ENCODE measurements at regions not wholly inside any gene's neighbourhood (a gene's known extent, or its start where the extent isn't known, plus 50 kb on each side); places are given as distances from the start of the nearest gene placed in this dataset.
"Not testable (repeated sequence)": the region's sequence is repeated elsewhere in the genome, so short reads cannot be mapped to it uniquely, and the experiment has no call there.

- H3K4me3 ChIP-seq (ENCODE audit: low read depth, low read length), result no peak overlapping the region
- no peaks in the 10 kb centered on the region for H3K4me1 ChIP-seq (ENCODE audit: control insufficient read depth, insufficient read depth, low read length)
- H3K27me3 ChIP-seq (ENCODE audit: control insufficient read depth, insufficient read depth, low read length), result no peaks in the 10 kb centered on the region
- no peaks in the 10 kb centered on the region for H3K9me3 ChIP-seq (ENCODE audit: control insufficient read depth, insufficient read depth, low read length)
- no peak overlapping the region for H3K27ac ChIP-seq (ENCODE audit: low read depth, low read length)
- no peak overlapping the region for H3K9ac ChIP-seq (ENCODE audit: low read depth, low read length)
- H3K36me3 ChIP-seq (ENCODE audit: control insufficient read depth, insufficient read depth, low read length), result no peaks in the 10 kb centered on the region
These were observed 92.9 kb upstream of the DIO2 start for GRCh38 chr14:80304125-80304766.

GRCh38 chr14:80300351-80300750 lies 89.0 kb upstream of the DIO2 start:
- Histone ChIP-seq H3K9me3 (ENCODE audit: control insufficient read depth, insufficient read depth, low read length) (no peaks in the 10 kb centered on the region), H3K9ac (ENCODE audit: low read depth, low read length) (no peak overlapping the region), H3K27ac (ENCODE audit: low read depth, low read length) (no peak overlapping the region)

GRCh38 chr14:80298491-80299017 lies 87.2 kb upstream of the DIO2 start:
- H3K4me1 ChIP-seq (ENCODE audit: control insufficient read depth, insufficient read depth, low read length), result no peaks in the 10 kb centered on the region
- H3K27ac ChIP-seq (ENCODE audit: low read depth, low read length), result no peak overlapping the region
- H3K27me3 ChIP-seq (ENCODE audit: control insufficient read depth, insufficient read depth, low read length), result no peaks in the 10 kb centered on the region
- no peak overlapping the region for H3K9ac ChIP-seq (ENCODE audit: low read depth, low read length)
- no peak overlapping the region for H3K4me3 ChIP-seq (ENCODE audit: low read depth, low read length)
- H3K9me3 ChIP-seq (ENCODE audit: control insufficient read depth, insufficient read depth, low read length), result no peaks in the 10 kb centered on the region
- no peaks in the 10 kb centered on the region for H3K36me3 ChIP-seq (ENCODE audit: control insufficient read depth, insufficient read depth, low read length)

More at GRCh38 chr14:80300351-80300750, 89.0 kb upstream of the DIO2 start:
- Histone ChIP-seq H3K36me3 (ENCODE audit: control insufficient read depth, insufficient read depth, low read length) (no peaks in the 10 kb centered on the region), H3K4me1 (ENCODE audit: control insufficient read depth, insufficient read depth, low read length) (no peaks in the 10 kb centered on the region), H3K27me3 (ENCODE audit: control insufficient read depth, insufficient read depth, low read length) (no peaks in the 10 kb centered on the region), H3K4me3 (ENCODE audit: low read depth, low read length) (no peak overlapping the region)

GRCh38 chr14:80291101-80291500 lies 79.8 kb upstream of the DIO2 start:
- Histone ChIP-seq H3K36me3 (ENCODE audit: control insufficient read depth, insufficient read depth, low read length) (no peaks in the 10 kb centered on the region), H3K9me3 (ENCODE audit: control insufficient read depth, insufficient read depth, low read length) (no peaks in the 10 kb centered on the region), H3K4me1 (ENCODE audit: control insufficient read depth, insufficient read depth, low read length) (peaks cover 6% of the 10 kb centered on the region; the same call in 1 of the 2 replicates), H3K27ac (ENCODE audit: low read depth, low read length) (no peak overlapping the region), H3K4me3 (ENCODE audit: low read depth, low read length) (no peak overlapping the region), H3K9ac (ENCODE audit: low read depth, low read length) (no peak overlapping the region), H3K27me3 (ENCODE audit: control insufficient read depth, insufficient read depth, low read length) (no peaks in the 10 kb centered on the region)

- H3K4me3 ChIP-seq (ENCODE audit: low read depth, low read length); H3K27me3 ChIP-seq (ENCODE audit: control insufficient read depth, insufficient read depth, low read length); H3K4me1 ChIP-seq (ENCODE audit: control insufficient read depth, insufficient read depth, low read length); H3K36me3 ChIP-seq (ENCODE audit: control insufficient read depth, insufficient read depth, low read length); H3K9me3 ChIP-seq (ENCODE audit: control insufficient read depth, insufficient read depth, low read length); H3K27ac ChIP-seq (ENCODE audit: low read depth, low read length); H3K9ac ChIP-seq (ENCODE audit: low read depth, low read length): not testable (repeated sequence)
These were observed 75.4 kb upstream of the DIO2 start for GRCh38 chr14:80286744-80287143.

GRCh38 chr14:80278293-80279023 lies 67.2 kb upstream of the DIO2 start:
- Histone ChIP-seq H3K27me3 (ENCODE audit: control insufficient read depth, insufficient read depth, low read length) (no peaks in the 10 kb centered on the region), H3K9me3 (ENCODE audit: control insufficient read depth, insufficient read depth, low read length) (peaks cover 3% of the 10 kb centered on the region; the same call in 1 of the 2 replicates), H3K27ac (ENCODE audit: low read depth, low read length) (no peak overlapping the region), H3K36me3 (ENCODE audit: control insufficient read depth, insufficient read depth, low read length) (no peaks in the 10 kb centered on the region), H3K4me1 (ENCODE audit: control insufficient read depth, insufficient read depth, low read length) (no peaks in the 10 kb centered on the region), H3K4me3 (ENCODE audit: low read depth, low read length) (no peak overlapping the region), H3K9ac (ENCODE audit: low read depth, low read length) (no peak overlapping the region)

- Histone ChIP-seq H3K4me3 (ENCODE audit: low read depth, low read length) (no peak overlapping the region), H3K9ac (ENCODE audit: low read depth, low read length) (no peak overlapping the region), H3K4me1 (ENCODE audit: control insufficient read depth, insufficient read depth, low read length) (no peaks in the 10 kb centered on the region), H3K27ac (ENCODE audit: low read depth, low read length) (no peak overlapping the region), H3K27me3 (ENCODE audit: control insufficient read depth, insufficient read depth, low read length) (no peaks in the 10 kb centered on the region), H3K36me3 (ENCODE audit: control insufficient read depth, insufficient read depth, low read length) (no peaks in the 10 kb centered on the region), H3K9me3 (ENCODE audit: control insufficient read depth, insufficient read depth, low read length) (peaks cover 3% of the 10 kb centered on the region; the same call in 1 of the 2 replicates)
These were observed 64.0 kb upstream of the DIO2 start for GRCh38 chr14:80275208-80275850.

- not testable (repeated sequence) for H3K9me3 ChIP-seq (ENCODE audit: control insufficient read depth, insufficient read depth, low read length); H3K27me3 ChIP-seq (ENCODE audit: control insufficient read depth, insufficient read depth, low read length); H3K4me3 ChIP-seq (ENCODE audit: low read depth, low read length); H3K27ac ChIP-seq (ENCODE audit: low read depth, low read length); H3K9ac ChIP-seq (ENCODE audit: low read depth, low read length); H3K36me3 ChIP-seq (ENCODE audit: control insufficient read depth, insufficient read depth, low read length); H3K4me1 ChIP-seq (ENCODE audit: control insufficient read depth, insufficient read depth, low read length)
These were observed 63.0 kb upstream of the DIO2 start for GRCh38 chr14:80274310-80274709.

- Histone ChIP-seq H3K4me3 (ENCODE audit: low read depth, low read length) (no peak overlapping the region), H3K9me3 (ENCODE audit: control insufficient read depth, insufficient read depth, low read length) (no peaks in the 10 kb centered on the region), H3K27me3 (ENCODE audit: control insufficient read depth, insufficient read depth, low read length) (no peaks in the 10 kb centered on the region), H3K4me1 (ENCODE audit: control insufficient read depth, insufficient read depth, low read length) (no peaks in the 10 kb centered on the region), H3K27ac (ENCODE audit: low read depth, low read length) (no peak overlapping the region), H3K36me3 (ENCODE audit: control insufficient read depth, insufficient read depth, low read length) (no peaks in the 10 kb centered on the region), H3K9ac (ENCODE audit: low read depth, low read length) (no peak overlapping the region)
These were observed 60.1 kb upstream of the DIO2 start for GRCh38 chr14:80271389-80271788.

GRCh38 chr14:80269353-80269925 lies 58.1 kb upstream of the DIO2 start:
- H3K27ac ChIP-seq (ENCODE audit: low read depth, low read length), result no peak overlapping the region
- no peaks in the 10 kb centered on the region for H3K27me3 ChIP-seq (ENCODE audit: control insufficient read depth, insufficient read depth, low read length)
- no peaks in the 10 kb centered on the region for H3K9me3 ChIP-seq (ENCODE audit: control insufficient read depth, insufficient read depth, low read length)
- no peak overlapping the region for H3K9ac ChIP-seq (ENCODE audit: low read depth, low read length)
- H3K4me3 ChIP-seq (ENCODE audit: low read depth, low read length), result no peak overlapping the region
- H3K36me3 ChIP-seq (ENCODE audit: control insufficient read depth, insufficient read depth, low read length), result no peaks in the 10 kb centered on the region
- H3K4me1 ChIP-seq (ENCODE audit: control insufficient read depth, insufficient read depth, low read length), result no peaks in the 10 kb centered on the region

- no peaks in the 10 kb centered on the region for H3K9me3 ChIP-seq (ENCODE audit: control insufficient read depth, insufficient read depth, low read length)
- no peak overlapping the region for H3K27ac ChIP-seq (ENCODE audit: low read depth, low read length)
- H3K36me3 ChIP-seq (ENCODE audit: control insufficient read depth, insufficient read depth, low read length), result no peaks in the 10 kb centered on the region
- H3K27me3 ChIP-seq (ENCODE audit: control insufficient read depth, insufficient read depth, low read length), result no peaks in the 10 kb centered on the region
- no peaks in the 10 kb centered on the region for H3K4me1 ChIP-seq (ENCODE audit: control insufficient read depth, insufficient read depth, low read length)
- H3K9ac ChIP-seq (ENCODE audit: low read depth, low read length), result no peak overlapping the region
- H3K4me3 ChIP-seq (ENCODE audit: low read depth, low read length), result no peak overlapping the region
These were observed 55.6 kb upstream of the DIO2 start for GRCh38 chr14:80266930-80267329.

Data from HUES48 (cell line).